GM21528 (cell line): ENCODE measurements at regions not wholly inside any gene's neighbourhood (a gene's known extent, or its start where the extent isn't known, plus 50 kb on each side); places are given as distances from the start of the nearest gene placed in this dataset.
"Not testable (repeated sequence)": the region's sequence is repeated elsewhere in the genome, so short reads cannot be mapped to it uniquely, and the experiment has no call there.

Experiments
- ATAC-seq: cut with Tn5 transposase; IDR thresholded peaks from one replicate; pipeline ENCODE4 v1.9.1; 2021; ENCODE audit warnings: mild to moderate bottlenecking, moderate library complexity; ENCODE audit not compliant: unreplicated experiment, low FRiP score

GRCh38 chr2:241981076-241981700 is 111.7 kb downstream of the RTP5 start:
- ATAC-seq: no peak

GRCh38 chr2:241982706-241983570 is 113.4 kb downstream of the RTP5 start:
- ATAC-seq: no peak

DNA sequence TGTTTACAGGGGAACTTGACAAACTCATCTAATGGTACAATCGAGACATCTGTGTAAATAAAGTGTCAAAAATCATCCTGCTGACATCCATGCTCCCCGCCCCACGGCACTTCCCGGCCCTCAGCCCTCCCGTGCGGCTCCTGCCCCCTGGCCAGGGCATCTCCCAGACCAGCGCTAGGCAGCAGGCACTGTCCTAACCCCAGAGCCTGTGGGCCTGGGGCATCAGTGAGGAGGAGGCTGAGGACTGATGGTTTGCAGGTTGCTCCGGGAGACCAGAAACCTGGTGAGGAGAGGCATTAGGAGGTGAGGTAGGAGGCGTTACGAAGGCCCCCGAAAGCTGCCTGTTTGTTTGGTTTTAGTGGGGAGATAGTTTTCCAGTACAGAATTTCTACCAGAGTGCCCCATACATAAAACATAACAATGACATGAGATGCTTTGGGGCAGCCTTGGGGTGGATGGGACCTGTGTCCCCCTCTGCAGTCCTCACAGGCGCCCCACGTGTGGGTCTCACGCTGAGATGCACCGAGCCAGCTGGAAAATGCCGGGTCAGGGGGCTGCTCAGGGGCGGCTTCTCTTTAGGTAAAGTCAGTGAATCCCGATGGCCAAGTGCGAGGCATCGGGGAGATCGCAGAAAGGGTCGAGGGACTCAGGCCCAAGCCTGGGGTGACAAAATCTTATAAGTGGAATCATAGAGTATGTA is 114.2 kb downstream of the RTP5 start:
- ATAC-seq: no peak

GRCh38 chr2:241984271-241984655 is 114.7 kb downstream of the RTP5 start:
- no peak for ATAC-seq

- ATAC-seq: no peak
Measured at GRCh38 chr2:241984658-241985057, 115.1 kb downstream of the RTP5 start.

DNA sequence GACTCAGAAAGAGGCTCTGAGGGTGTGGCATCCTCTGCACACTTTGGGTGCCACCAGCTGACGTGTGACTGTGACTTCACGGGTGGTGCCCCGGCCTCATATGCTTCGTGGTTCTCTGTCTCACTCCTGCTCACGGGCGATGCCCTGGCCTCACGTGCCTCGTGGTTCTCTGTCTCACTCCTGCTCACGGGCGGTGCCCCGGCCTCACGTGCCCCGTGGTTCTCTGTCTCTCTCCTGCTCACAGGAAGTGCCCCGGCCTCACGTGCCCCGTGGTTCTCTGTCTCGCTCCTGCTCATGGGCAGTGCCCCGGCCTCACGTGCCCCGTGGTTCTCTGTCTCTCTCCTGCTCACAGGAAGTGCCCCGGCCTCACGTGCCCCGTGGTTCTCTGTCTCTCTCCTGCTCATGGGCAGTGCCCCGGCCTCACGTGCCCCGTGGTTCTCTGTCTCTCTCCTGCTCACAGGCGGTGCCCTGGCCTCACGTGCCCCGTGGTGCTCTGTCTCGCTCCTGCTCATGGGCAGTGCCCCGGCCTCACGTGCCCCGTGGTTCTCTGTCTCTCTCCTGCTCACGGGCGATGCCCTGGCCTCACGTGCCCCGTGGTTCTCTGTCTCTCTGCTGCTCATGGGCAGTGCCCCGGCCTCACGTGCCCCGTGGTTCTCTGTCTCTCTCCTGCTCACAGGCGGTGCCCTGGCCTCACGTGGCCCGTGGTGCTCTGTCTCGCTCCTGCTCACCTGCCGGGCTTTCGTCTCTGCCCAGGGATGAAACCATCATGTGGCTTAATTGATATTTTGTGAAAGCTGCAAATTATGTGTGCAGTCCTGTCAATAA is 115.8 kb downstream of the RTP5 start:
- ATAC-seq: not testable (repeated sequence)

GRCh38 chr2:241985986-241986329 is 116.4 kb downstream of the RTP5 start:
- ATAC-seq: no peak

- ATAC-seq: no peak
Measured at GRCh38 chr2:241986836-241987641, 117.5 kb downstream of the RTP5 start.

- no peak for ATAC-seq
Measured at GRCh38 chr2:241987726-241988125, 118.2 kb downstream of the RTP5 start.

DNA sequence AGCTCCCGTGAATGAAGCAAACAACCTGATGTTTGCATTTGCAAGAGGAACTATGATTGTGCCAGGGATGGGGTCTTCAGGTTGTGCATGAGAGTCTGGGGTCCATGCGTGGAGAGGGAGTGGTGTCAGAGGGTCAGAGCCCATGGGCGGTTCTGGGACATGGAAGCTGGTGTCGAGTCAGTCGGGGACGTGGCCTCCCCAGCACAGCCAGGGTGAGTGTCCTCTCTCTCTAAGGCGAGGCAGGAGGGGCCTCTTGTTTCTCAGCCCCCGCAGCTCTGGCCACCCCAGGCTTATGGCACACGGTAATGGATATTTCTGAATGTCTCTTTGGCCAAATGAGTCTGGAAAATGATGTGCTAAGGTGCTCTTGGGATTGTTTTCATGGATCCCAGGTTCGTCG is 118.6 kb downstream of the RTP5 start:
- no peak for ATAC-seq

- ATAC-seq: no peak
Measured at GRCh38 chr2:241989074-241989473, 119.5 kb downstream of the RTP5 start.

- no peak for ATAC-seq
Measured at GRCh38 chr2:241990466-241990865, 120.9 kb downstream of the RTP5 start.

GRCh38 chr2:241991299-241991698 is 121.8 kb downstream of the RTP5 start:
- ATAC-seq: no peak

GRCh38 chr2:241992753-241993152 is 123.2 kb downstream of the RTP5 start:
- no peak for ATAC-seq

DNA sequence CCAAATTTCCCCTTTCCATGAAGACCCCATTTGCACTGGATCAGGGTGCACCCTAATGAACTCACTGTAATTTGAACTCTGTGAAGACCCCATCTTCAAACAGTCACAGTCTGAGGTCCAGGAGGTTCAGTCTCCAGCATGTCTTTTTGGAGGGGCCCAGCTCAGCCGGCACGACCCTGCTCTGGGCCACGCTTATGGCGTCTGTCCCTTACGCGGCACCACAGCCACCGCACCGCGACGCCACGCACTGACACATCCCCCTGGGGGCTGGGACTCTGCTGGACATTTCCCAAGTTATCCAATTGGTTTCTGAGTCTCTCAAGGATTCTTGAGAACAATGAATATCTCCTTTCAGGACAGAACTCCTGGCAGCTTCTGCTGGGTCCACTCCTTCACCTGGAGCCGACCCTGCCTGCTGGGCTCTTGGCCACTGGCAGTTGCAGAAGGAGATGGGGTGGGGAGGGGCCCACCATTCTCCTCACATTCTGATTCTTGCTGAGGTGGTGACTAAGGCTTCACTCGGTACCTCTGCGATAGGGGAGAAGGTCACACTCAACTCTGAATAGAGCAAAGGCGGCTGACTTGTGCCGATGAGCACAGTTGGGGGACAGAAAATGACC is 124.0 kb downstream of the RTP5 start:
- ATAC-seq: no peak

- ATAC-seq: no peak
Measured at GRCh38 chr2:241994086-241994485, 124.6 kb downstream of the RTP5 start.

DNA sequence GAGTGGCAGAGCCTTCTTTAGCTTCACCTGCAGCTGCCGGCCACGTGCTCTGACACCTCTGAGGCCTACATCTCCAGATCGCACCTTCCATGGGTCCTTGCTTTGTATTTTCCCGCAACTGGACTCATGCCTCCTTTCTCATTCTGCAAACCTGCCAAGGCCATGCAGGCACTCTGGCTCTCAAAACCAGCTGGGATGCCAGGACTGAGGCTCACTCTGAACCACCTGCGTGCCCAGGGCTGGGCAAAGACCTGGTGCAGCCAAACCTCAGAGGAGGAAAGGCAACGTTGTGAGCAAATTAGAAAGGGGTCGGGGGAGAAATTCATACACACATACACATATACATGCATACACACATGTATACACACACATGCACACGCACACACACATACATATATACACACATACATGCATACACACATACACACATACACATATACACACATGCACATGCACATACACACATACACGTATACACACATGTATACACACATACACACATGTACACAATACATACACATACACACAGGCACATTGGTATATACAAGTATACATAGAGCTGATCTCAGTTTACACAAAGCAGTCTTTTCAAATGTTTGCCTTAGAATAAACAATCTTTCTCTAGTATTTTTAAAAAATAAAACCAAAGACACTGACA is 125.2 kb downstream of the RTP5 start:
- no peak for ATAC-seq

- no peak for ATAC-seq
Measured at GRCh38 chr2:241996100-241996499, 126.6 kb downstream of the RTP5 start.

GRCh38 chr2:241997017-241997416 is 127.5 kb downstream of the RTP5 start:
- ATAC-seq: no peak
